ENCODE measurements at regions not wholly inside any gene's neighbourhood (a gene's known extent, or its start where the extent isn't known, plus 50 kb on each side); places are given as distances from the start of the nearest gene placed in this dataset.

- no peak for DNase-seq (ENCODE audit: low read depth in 1 of 2, low spot score in 1 of 2)
- in situ Hi-C loops (cut with HindIII; ENCODE audit: low pct_unique_long_range_greater_than_20kb, low sequenced_read_pairs), result no loop called here
- no peak for TF ChIP-seq JUND (IDR thresholded peaks at IDR 0.05; ENCODE audit: low read depth)
Measured at GRCh38 chr12:78599366-78599765, 265.2 kb upstream of the SYT1 start.

DNA sequence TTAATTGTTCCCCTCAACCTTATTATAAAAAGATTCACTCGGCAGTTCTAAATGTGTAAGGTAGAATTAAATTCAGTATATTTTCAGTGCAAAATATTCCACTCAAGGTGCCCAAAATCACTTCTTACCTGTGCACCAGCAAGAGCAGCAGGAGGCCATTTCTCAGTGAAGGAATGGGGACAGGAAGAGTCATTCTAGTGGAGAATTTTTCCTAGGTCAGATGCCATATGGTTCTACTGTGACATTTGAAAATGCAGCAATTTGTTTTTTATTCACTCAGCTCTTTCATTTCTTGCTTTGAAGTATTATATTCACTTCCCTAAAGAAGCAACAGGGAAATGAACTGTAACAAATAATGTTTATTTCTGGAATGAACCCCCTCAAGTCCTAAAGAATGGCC is 264.0 kb upstream of the SYT1 start:
- DNase-seq (ENCODE audit: low read depth in 1 of 2, low spot score in 1 of 2), result no peak
- no peak for TF ChIP-seq JUND (IDR thresholded peaks at IDR 0.05; ENCODE audit: low read depth)
- in situ Hi-C loops (cut with HindIII; ENCODE audit: low pct_unique_long_range_greater_than_20kb, low sequenced_read_pairs), result no loop called here

- in situ Hi-C loops (cut with HindIII; ENCODE audit: low pct_unique_long_range_greater_than_20kb, low sequenced_read_pairs), result no loop called here
- DNase-seq (ENCODE audit: low read depth in 1 of 2, low spot score in 1 of 2), result no peak
- no peak for TF ChIP-seq JUND (IDR thresholded peaks at IDR 0.05; ENCODE audit: low read depth)
Measured at GRCh38 chr12:78611504-78611903, 253.1 kb upstream of the SYT1 start.

- in situ Hi-C loops (cut with HindIII; ENCODE audit: low pct_unique_long_range_greater_than_20kb, low sequenced_read_pairs), result no loop called here
- no peak for DNase-seq (ENCODE audit: low read depth in 1 of 2, low spot score in 1 of 2)
- TF ChIP-seq JUND (IDR thresholded peaks at IDR 0.05; ENCODE audit: low read depth), result no peak
Measured at GRCh38 chr12:78612190-78612589, 252.4 kb upstream of the SYT1 start.

- TF ChIP-seq JUND (IDR thresholded peaks at IDR 0.05; ENCODE audit: low read depth), result no peak
- in situ Hi-C loops (cut with HindIII; ENCODE audit: low pct_unique_long_range_greater_than_20kb, low sequenced_read_pairs), result no loop called here
- DNase-seq (ENCODE audit: low read depth in 1 of 2, low spot score in 1 of 2), result no peak
Measured at GRCh38 chr12:78617683-78618082, 246.9 kb upstream of the SYT1 start.

DNA sequence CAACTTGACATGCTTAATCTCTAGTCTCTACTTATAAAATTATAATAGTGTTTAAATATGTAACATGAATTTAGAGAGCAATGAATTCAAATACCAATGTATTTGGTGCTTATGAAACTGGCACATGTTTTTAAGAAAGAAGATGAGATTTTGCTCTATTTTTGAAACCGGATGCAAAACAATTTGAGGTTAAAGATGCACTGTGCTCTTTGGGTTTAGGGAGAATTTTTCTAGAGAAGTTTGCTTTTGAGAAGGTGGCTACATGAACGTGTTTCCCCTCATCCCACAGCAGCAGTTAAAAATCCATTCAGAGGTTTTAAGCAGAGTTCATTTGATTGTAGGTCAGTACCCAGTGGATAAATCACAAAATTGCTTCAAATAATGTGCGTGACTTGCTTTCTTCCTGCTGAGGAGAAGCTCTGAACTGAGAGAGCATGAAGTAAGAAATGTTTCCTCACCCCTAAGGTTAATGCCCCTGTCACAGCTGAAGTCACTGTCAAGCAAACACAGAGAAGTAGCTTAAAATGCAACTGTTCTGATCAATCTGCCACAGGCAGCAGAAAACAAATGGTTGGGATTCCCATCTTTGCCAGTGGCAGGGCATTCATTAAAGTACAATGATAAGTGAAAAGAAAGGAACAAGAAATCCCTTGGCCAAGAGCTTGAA is 241.9 kb upstream of the SYT1 start:
- DNase-seq (ENCODE audit: low read depth in 1 of 2, low spot score in 1 of 2), result no peak
- in situ Hi-C loops (cut with HindIII; ENCODE audit: low pct_unique_long_range_greater_than_20kb, low sequenced_read_pairs), result no loop called here
- no peak for TF ChIP-seq JUND (IDR thresholded peaks at IDR 0.05; ENCODE audit: low read depth)

- in situ Hi-C loops (cut with HindIII; ENCODE audit: low pct_unique_long_range_greater_than_20kb, low sequenced_read_pairs), result no loop called here
- no peak for DNase-seq (ENCODE audit: low read depth in 1 of 2, low spot score in 1 of 2)
- no peak for TF ChIP-seq JUND (IDR thresholded peaks at IDR 0.05; ENCODE audit: low read depth)
Measured at GRCh38 chr12:78628491-78629100, 236.0 kb upstream of the SYT1 start.

DNA sequence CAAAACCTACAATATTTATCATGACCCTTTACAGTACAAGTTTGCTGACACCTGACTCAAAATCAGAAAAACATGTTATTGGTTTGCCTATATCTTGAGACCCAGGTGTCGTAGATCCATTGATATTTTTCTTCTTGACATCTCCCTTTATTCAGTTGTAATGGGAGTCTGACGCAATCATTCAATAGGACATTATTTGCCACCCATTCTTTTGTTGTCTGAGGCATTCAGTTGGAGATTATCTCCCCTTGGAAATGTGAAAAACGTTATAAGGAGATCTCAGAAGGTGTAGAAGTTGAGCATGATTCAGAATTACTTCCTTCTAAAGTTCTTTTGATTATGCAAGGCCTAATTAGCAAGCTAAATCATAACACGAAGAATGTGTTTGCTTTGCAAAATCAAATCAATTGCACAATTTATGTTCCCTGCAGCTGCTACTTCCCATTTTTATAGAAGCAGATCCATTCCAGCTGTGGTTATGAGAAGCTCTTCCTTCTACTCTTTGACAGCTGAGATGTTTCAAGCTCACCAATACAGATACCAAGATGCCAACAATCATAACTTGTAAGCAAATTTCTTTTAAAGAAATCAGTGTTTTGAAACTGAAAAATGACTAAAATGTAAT is 228.2 kb upstream of the SYT1 start:
- in situ Hi-C loops (cut with HindIII; ENCODE audit: low pct_unique_long_range_greater_than_20kb, low sequenced_read_pairs), result no loop called here
- DNase-seq (ENCODE audit: low read depth in 1 of 2, low spot score in 1 of 2), result no peak
- no peak for TF ChIP-seq JUND (IDR thresholded peaks at IDR 0.05; ENCODE audit: low read depth)

DNA sequence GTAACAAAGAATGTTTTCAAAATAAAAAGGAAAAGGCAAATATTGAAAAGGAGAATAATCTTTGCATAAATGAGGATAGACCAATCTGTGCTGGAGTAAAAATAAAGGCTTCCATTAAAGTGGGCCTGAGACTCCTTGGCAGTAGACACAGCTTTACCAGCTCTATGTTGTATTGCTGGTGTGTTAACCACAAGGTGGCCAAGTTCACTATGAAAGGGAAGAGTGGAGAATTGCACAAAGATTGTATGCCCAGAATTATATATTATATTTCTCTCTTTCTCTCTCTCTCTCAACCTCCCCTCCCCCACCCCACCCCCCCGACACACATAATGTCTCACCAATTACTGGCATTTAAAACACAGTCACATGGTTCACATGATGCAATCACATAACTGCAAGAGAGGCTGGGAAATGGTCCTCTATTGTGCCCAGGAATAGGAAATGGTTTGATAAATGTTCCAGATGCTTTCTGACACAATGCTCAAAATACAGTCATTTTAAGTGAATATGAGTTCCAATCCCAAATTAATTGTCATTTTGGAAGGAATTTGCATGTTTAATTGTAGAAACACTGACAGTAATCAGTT is 222.6 kb upstream of the SYT1 start:
- no peak for TF ChIP-seq JUND (IDR thresholded peaks at IDR 0.05; ENCODE audit: low read depth)
- in situ Hi-C loops (cut with HindIII; ENCODE audit: low pct_unique_long_range_greater_than_20kb, low sequenced_read_pairs), result no loop called here
- DNase-seq (ENCODE audit: low read depth in 1 of 2, low spot score in 1 of 2), result peak in 1 of 2 experiments; percentile 39

DNA sequence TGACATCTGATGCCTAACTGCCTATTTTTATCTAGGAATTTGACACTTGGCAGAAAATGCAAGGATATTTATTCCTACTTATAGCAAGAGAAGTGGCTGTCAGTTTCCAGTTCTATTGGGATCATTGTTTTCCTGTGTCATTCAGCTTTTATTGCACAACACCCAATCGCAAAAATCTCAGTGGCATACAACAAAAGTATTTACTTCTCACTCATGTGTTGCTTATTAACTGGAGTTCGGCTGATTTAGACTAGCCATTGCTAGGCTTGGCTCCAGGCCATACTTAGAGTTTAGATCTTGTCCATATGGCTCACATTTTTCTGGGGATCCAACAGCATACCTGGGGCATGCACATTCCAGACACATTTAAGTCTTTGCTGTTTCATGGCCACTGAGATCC is 218.6 kb upstream of the SYT1 start:
- no peak for TF ChIP-seq JUND (IDR thresholded peaks at IDR 0.05; ENCODE audit: low read depth)
- in situ Hi-C loops (cut with HindIII; ENCODE audit: low pct_unique_long_range_greater_than_20kb, low sequenced_read_pairs), result no loop called here
- peak in 1 of 2 experiments; percentile 57 for DNase-seq (ENCODE audit: low read depth in 1 of 2, low spot score in 1 of 2)

DNA sequence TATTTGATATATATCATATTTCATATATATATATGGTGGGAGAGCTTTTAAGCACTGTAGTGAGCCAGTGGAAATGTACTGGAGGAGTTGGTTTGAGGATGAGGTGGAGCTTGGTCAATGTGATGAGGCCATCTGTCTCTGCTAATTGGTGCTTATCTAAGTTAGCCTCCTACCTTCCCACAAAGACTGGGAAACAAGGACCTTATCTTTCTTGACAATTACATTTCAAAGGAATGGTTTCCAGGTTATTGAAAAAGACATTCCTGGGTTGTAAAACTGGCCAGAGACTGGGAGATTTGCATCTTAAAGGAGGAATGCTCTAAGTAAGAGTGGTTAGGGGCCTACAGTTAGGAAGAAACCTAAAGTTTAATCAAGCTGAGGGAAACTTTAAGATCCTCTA is 212.8 kb upstream of the SYT1 start:
- no peak for DNase-seq (ENCODE audit: low read depth in 1 of 2, low spot score in 1 of 2)
- TF ChIP-seq JUND (IDR thresholded peaks at IDR 0.05; ENCODE audit: low read depth), result no peak
- in situ Hi-C loops (cut with HindIII; ENCODE audit: low pct_unique_long_range_greater_than_20kb, low sequenced_read_pairs), result no loop called here

DNA sequence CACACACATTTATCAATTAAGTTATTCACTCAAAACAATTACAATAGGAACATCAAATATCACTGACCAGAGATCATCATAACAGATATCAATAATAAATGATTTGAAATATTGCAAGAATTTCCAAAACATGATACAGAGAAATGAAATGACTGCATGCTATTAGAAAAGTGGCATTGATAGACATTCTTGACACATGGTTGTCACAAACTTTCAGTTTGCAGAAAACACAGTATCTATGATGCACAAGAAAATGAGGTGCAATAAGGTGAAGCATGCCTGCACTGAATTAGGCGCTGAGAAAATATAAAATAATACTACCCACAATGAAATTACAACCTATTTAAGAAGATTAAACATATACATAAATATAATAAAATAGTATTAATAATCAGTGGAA is 198.0 kb upstream of the SYT1 start:
- in situ Hi-C loops (cut with HindIII; ENCODE audit: low pct_unique_long_range_greater_than_20kb, low sequenced_read_pairs), result no loop called here
- no peak for DNase-seq (ENCODE audit: low read depth in 1 of 2, low spot score in 1 of 2)
- no peak for TF ChIP-seq JUND (IDR thresholded peaks at IDR 0.05; ENCODE audit: low read depth)

GRCh38 chr12:78671295-78671694 is 193.3 kb upstream of the SYT1 start:
- in situ Hi-C loops (cut with HindIII; ENCODE audit: low pct_unique_long_range_greater_than_20kb, low sequenced_read_pairs), result no loop called here
- no peak for TF ChIP-seq JUND (IDR thresholded peaks at IDR 0.05; ENCODE audit: low read depth)
- no peak for DNase-seq (ENCODE audit: low read depth in 1 of 2, low spot score in 1 of 2)
